GM12891 (cell line): ENCODE measurements at regions not wholly inside any gene's neighbourhood (a gene's known extent, or its start where the extent isn't known, plus 50 kb on each side); places are given as distances from the start of the nearest gene placed in this dataset.

Experiments
- SPI1 ChIP-seq: IDR thresholded peaks from 2 replicates; pipeline ENCODE4 v1.6.1; 2011; ENCODE audit warnings: low read depth, low read length, control low read depth
- TAF1 ChIP-seq: IDR thresholded peaks from 2 replicates; pipeline ENCODE4 v1.6.1; 2011; ENCODE audit warnings: low read depth, low read length, control low read depth

- no peak for TF ChIP-seq TAF1
- TF ChIP-seq SPI1: no peak
Observed at GRCh38 chr6:63415286-63415685, 95.5 kb upstream of the LGSN start.
